AG04450 (cell line): ENCODE measurements at regions not wholly inside any gene's neighbourhood (a gene's known extent, or its start where the extent isn't known, plus 50 kb on each side); places are given as distances from the start of the nearest gene placed in this dataset.

Experiments
- CTCF ChIA-PET: fragments of 300-600, 350-600 bp; formaldehyde crosslinking; extraction: SDS; loops from one replicate; lab custom pipeline; 2022; ENCODE audit warnings: antibody characterized with exemption, inconsistent platforms; lab: Charles Lee
- POLR2A ChIA-PET: fragments of 350-600 bp; formaldehyde crosslinking; extraction: SDS; loops from one replicate; lab custom pipeline; 2021; ENCODE audit warnings: antibody characterized with exemption, inconsistent platforms; lab: Yijun Ruan, JAX
- DNase-seq: peaks from one replicate; pipeline ENCODE4 v3.0.0-alpha.2; 2011; ENCODE audit warnings: low read depth, low spot score
- H3K27ac ChIP-seq: one replicate; pipeline ENCODE4 v1.5.1; 2012; ENCODE audit warnings: low read depth, low read length, control low read depth
- H3K27me3 ChIP-seq: one replicate; pipeline ENCODE4 v1.6.0; 2012; ENCODE audit warnings: low read length; ENCODE audit not compliant: control insufficient read depth, insufficient read depth
- H3K4me3 ChIP-seq: 2 replicates; pipeline ENCODE4 v1.5.1; 2011; ENCODE audit warnings: mild to moderate bottlenecking, low read depth, low read length, control low read depth
- H3K9me3 ChIP-seq: 2 replicates; pipeline ENCODE4 v1.5.1; 2012; ENCODE audit warnings: low read length; ENCODE audit not compliant: control insufficient read depth, insufficient read depth
- CTCF ChIP-seq: IDR thresholded peaks from 2 replicates; pipeline ENCODE4 v1.5.1; 2011; ENCODE audit warnings: low read depth, low read length, control low read depth, inconsistent platforms

DNA sequence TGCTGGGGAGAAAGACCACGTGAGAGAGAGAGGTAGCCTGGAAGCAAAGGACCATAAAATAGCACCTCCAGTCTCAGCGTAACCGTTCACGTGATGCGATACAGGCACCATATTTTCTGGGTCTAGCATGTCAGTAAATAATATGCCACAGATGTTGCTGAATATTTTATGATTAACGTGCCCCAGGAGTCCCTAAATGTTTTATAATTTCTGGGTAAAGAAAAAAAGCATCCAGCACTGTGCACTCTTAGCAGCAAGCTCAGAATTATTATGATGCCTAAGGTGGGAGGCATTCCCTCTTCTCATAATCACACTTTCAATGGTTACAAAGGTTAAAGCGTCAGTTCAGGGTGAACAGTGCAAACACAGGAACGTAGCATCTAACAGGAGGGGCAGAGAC is 121.8 kb downstream of the CAVIN4 start:
- TF ChIP-seq CTCF = no peak
- no peaks in the 10 kb centered on the region for H3K9me3 ChIP-seq
- H3K27ac ChIP-seq = no peak overlapping the region
- ChIA-PET POLR2A (no interaction called here), CTCF (interaction anchor here (0.8 kb wide), 1 partner anchor 15 kb away, joined by 3 read pairs; no protein-coding TSS in a partner anchor)
- no peak for DNase-seq
- H3K4me3 ChIP-seq = no peak overlapping the region
- H3K27me3 ChIP-seq = no peaks in the 10 kb centered on the region

DNA sequence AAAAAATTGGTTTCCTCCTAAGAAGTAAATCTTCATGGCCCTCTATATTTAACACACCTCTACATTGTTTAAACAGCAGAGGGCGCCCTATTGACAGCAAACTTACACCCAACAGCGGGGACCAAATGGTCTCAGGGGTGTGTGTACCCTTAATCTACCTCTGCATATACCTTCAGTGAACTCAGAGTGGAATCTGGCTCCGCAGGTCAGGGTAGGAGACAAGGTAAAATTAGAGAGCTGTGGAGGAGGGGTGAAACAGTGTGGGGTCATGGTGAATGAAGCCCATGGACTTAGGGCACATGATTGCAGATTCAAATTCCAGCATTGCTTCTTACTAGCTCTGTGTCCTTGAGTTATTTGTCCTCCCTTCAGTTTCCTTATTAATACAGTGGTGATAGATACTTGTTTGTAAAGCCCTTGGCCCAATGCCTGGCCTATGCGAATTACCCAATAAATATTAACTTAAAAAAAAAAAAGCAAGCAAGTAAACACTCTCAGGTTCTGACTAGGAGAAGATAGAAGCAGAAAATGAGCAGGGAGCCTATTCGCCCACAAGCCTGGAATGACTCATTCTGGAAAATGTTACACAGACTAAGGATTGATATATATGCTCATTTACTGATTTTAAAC is 122.9 kb downstream of the CAVIN4 start:
- CTCF ChIA-PET = interaction anchor here (1.2 to 1.4 kb wide), 2 partner anchors 17 to 611 kb away, joined by 6 to 8 read pairs; no protein-coding TSS in a partner anchor
- DNase-seq = no peak
- Histone ChIP-seq H3K9me3 (no peaks in the 10 kb centered on the region), H3K27ac (no peak overlapping the region), H3K4me3 (no peak overlapping the region), H3K27me3 (no peaks in the 10 kb centered on the region)
- peak; percentile 27; the same call in 1 of the 2 replicates for TF ChIP-seq CTCF
- POLR2A ChIA-PET = no interaction called here

GRCh38 chr9:100714372-100715099 is 136.7 kb downstream of the CAVIN4 start:
- Histone ChIP-seq H3K27me3 (no peaks in the 10 kb centered on the region), H3K4me3 (no peak overlapping the region), H3K9me3 (no peaks in the 10 kb centered on the region), H3K27ac (no peak overlapping the region)
- CTCF ChIA-PET = interaction anchor here (0.7 to 4.3 kb wide), 12 partner anchors 9 to 674 kb away, joined by 3 to 42 read pairs (median 3); no protein-coding TSS in a partner anchor
- peak; percentile 1 for DNase-seq
- TF ChIP-seq CTCF = peak; percentile 78
- POLR2A ChIA-PET = no interaction called here

- Histone ChIP-seq H3K27me3 (no peaks in the 10 kb centered on the region), H3K27ac (no peak overlapping the region), H3K9me3 (no peaks in the 10 kb centered on the region), H3K4me3 (no peak overlapping the region)
- no peak for DNase-seq
- no peak for TF ChIP-seq CTCF
- ChIA-PET POLR2A (no interaction called here), CTCF (interaction anchor here (1.0 to 4.3 kb wide), 4 partner anchors 13 to 596 kb away, joined by 3 to 42 read pairs (median 5); no protein-coding TSS in a partner anchor)
These were observed 137.2 kb downstream of the CAVIN4 start for GRCh38 chr9:100715100-100715380.

DNA sequence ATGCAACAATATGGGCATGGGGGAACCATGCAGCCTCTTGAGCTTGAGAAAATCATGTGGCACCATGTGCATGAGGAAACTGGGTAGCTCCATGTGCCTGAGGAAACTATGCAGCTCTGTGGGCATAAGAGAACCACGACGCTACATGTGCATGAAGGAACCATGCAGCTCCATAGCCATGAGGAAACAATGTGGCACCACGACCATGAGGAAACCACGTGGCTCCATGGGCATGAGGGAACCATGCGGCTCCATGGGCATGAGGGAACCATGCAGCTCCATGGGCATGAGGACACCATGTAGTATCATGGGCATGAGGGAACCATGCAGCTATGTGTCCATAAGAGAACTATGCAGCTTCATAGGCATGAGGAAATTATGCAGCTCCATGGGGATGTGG is 140.8 kb downstream of the CAVIN4 start:
- no peak for DNase-seq
- no peaks in the 10 kb centered on the region for H3K27me3 ChIP-seq
- H3K9me3 ChIP-seq = no peaks in the 10 kb centered on the region
- no peak overlapping the region for H3K27ac ChIP-seq
- TF ChIP-seq CTCF = no peak
- no peak overlapping the region for H3K4me3 ChIP-seq
- ChIA-PET POLR2A (no interaction called here), CTCF (no interaction called here)
